Psoas muscle (tissue), 7 donors: ENCODE measurements at regions not wholly inside any gene's neighbourhood (a gene's known extent, or its start where the extent isn't known, plus 50 kb on each side); places are given as distances from the start of the nearest gene placed in this dataset.
A peak's percentile ranks its signal among the peaks of the same experiment; 100 is the strongest.

ENCODE experiments used
- ATAC-seq, 4 donors: fragments of 200-7000 bp; cut with Tn5 transposase; one replicate each; pipeline ENCODE4 v1.9.1; 2020; ENCODE audit warnings: moderate library complexity in 3 of 4, mild to moderate bottlenecking in 2 of 4
- DNase-seq, 2 donors: peaks; one replicate each; pipeline ENCODE4 v3.0.0-alpha.2; 2020
- H3K27ac ChIP-seq: fragments of 200-600 bp; one replicate; pipeline ENCODE4 v1.8.0; 2022
- H3K27me3 ChIP-seq, 3 donors: fragments of 200-600 bp in 1 of 3; one replicate each; pipeline versions ENCODE4 v1.6.1 to v1.8.0; 2013 to 2022; ENCODE audit warnings: low read length in 2 of 3, mild to moderate bottlenecking in 2 of 3, moderate library complexity in 1 of 3; ENCODE audit not compliant: insufficient read depth in 3 of 3
- H3K36me3 ChIP-seq, 2 donors: fragments of 200-600 bp in 1 of 2; one replicate each; pipeline versions ENCODE4 v1.6.1 to v1.8.0; 2013 to 2022; ENCODE audit warnings: low read depth in 1 of 2, mild to moderate bottlenecking in 1 of 2, moderate library complexity in 1 of 2; ENCODE audit not compliant: insufficient read depth in 1 of 2
- H3K4me1 ChIP-seq: fragments of 200-600 bp; one replicate; pipeline ENCODE4 v1.8.0; 2022
- H3K4me3 ChIP-seq: fragments of 200-600 bp; one replicate; pipeline ENCODE4 v1.8.0; 2022; ENCODE audit warnings: mild to moderate bottlenecking
- H3K9me3 ChIP-seq: fragments of 200-600 bp; one replicate; pipeline ENCODE4 v1.8.0; 2022
- WGBS, 3 donors: extraction: QIAGEN DNeasy Blood & Tissue Kit; methylation state at CpG; one replicate each; pipeline versions ENCODE4 v1.1.6 to v1.1.7; 2013; 5-methylcytosine and 5-hydroxymethylcytosine counted together
- intact Hi-C, 2 donors: fragments of 100-400 bp; cut with DNase I; formaldehyde crosslinking; loops; one replicate each; pipeline versions ENCODE4 v1.11.0 to v1.14.2; 2022
- TF ChIP-seq, protein P1 (sequence below): fragments of 200-600 bp; IDR thresholded peaks from one replicate; pipeline ENCODE4 v1.8.0; 2022; ENCODE audit warnings: antibody characterized with exemption
- donor health status: healthy with polysubstance abuse.
- donor health status: DM: no; HTN: no; CAD: no; lungs with moderate emphysema.
- donor health status: Bipolar disorder and iron deficiency.
- donor health status: healthy.
- donor health status: DM: yes; HTN: yes; CAD: no.
- donor health status: DM: no; HTN: no; CAD: no.
- donor health status: DM: yes; HTN: yes; CAD: no.

DNA sequence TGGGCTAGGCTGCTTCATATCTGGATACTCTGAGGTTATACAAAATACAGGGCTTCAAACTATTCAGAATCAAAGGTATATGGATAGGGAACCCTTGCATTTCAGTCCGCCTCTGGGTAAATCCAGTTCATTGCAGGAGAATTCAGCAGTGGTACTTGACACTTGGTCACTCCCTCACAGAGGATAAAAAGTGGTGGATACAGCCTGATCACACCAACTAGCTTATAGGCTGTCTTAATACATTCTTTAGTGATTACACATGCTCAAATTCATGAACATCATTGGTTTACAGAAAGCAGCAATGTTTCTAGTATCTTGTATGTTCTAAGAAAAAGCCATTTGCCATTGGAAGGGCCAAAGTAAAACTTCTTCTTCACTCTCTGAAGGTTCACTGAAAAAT lies 104.8 kb upstream of the PDE5A start:
- TF ChIP-seq, protein P1, sequence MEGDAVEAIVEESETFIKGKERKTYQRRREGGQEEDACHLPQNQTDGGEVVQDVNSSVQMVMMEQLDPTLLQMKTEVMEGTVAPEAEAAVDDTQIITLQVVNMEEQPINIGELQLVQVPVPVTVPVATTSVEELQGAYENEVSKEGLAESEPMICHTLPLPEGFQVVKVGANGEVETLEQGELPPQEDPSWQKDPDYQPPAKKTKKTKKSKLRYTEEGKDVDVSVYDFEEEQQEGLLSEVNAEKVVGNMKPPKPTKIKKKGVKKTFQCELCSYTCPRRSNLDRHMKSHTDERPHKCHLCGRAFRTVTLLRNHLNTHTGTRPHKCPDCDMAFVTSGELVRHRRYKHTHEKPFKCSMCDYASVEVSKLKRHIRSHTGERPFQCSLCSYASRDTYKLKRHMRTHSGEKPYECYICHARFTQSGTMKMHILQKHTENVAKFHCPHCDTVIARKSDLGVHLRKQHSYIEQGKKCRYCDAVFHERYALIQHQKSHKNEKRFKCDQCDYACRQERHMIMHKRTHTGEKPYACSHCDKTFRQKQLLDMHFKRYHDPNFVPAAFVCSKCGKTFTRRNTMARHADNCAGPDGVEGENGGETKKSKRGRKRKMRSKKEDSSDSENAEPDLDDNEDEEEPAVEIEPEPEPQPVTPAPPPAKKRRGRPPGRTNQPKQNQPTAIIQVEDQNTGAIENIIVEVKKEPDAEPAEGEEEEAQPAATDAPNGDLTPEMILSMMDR: no peak
- whole genome bisulfite sequencing, 3 donors: 92 to 96% (median 96%) methylated on average over 1 of the region's 1 CpG
- no peak for ATAC-seq
- H3K4me3 ChIP-seq: no peak overlapping the region
- peaks cover 37% of the 10 kb centered on the region for H3K4me1 ChIP-seq
- no peak for DNase-seq
- H3K9me3 ChIP-seq: no peaks in the 10 kb centered on the region
- H3K36me3 ChIP-seq: peaks cover 0 to 2% of the 10 kb centered on the region in 2 donors
- no peaks in the 10 kb centered on the region for H3K27me3 ChIP-seq
- peak overlapping the region; percentile 88 for H3K27ac ChIP-seq
- intact Hi-C loops: no loop called here

DNA sequence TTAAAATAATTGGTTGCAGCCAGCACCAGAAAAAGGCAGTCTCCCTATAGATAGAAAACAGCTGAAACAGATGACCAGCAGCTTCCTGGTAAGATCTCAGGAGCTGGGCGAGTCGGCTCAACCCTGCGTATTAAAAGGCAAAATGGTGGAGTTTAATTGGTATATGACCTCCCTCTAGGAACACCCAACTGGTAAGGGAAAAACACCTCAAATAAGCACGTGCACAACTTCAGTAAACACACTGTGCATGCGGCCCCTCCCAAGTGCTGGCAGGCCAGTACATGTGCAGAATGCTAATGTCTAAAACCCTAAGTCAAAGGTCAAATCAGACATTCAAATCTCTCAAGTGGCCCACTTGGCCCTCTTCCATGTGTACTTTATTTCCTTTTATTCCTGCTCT lies 103.2 kb upstream of the PDE5A start:
- WGBS, 3 donors: 81 to 86% (median 83%) methylated on average over 5 of the region's 5 CpGs
- H3K27ac ChIP-seq: no peak overlapping the region
- ATAC-seq (no peak), DNase-seq (no peak)
- intact Hi-C loops: no loop called here
- H3K4me3 ChIP-seq: no peak overlapping the region
- peaks cover 35% of the 10 kb centered on the region for H3K4me1 ChIP-seq
- peaks cover 0 to 2% of the 10 kb centered on the region in 2 donors for H3K36me3 ChIP-seq
- TF ChIP-seq, protein P1: no peak
- H3K27me3 ChIP-seq: no peaks in the 10 kb centered on the region
- H3K9me3 ChIP-seq: no peaks in the 10 kb centered on the region

DNA sequence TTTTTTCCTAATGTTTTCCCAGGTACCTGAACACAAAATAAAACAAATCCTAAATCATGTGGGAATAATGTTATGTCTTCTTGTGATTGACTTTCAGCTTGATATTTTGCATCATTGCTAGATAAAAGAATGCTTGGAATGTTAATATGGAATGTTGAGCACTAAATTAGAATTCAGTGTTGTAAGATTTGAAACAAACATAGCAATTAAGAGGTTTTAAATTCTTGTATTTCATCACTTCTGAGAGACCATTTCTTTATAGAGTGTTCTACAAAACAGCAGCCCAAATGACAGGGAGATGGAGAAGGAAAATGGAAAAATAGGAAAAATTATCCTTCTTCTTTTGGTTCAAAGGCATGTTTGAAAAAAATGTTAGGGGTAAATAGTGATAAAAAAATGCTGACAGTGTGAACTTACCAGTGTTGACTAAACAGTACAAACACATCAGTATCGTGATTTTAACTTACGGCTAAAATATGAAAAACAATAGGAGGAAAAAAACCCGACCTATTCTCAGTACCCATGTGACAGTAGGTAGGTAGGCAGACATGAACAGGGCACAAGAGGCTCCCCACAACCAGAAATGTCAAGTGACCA lies 102.6 kb upstream of the PDE5A start:
- no peak for ATAC-seq

DNA sequence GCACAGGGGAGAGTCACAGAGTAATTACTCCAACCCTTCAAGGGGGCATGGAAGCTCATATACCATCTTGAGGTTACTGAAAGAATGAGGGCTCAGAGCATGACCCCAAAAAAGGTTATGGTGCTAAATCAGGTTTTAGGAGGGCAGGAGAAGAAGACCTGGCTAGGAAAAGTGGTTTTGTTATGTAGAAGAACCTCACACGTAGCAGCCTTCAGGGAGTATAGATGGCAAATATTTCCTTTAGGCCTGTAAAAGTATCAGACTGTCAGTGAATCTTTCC lies 102.0 kb upstream of the PDE5A start:
- TF ChIP-seq, protein P1: no peak
- DNase-seq (no peak), ATAC-seq (no peak)
- H3K36me3 ChIP-seq: peaks cover 0 to 2% of the 10 kb centered on the region in 2 donors
- no peaks in the 10 kb centered on the region for H3K9me3 ChIP-seq
- H3K4me1 ChIP-seq: peaks cover 37% of the 10 kb centered on the region
- peak overlapping the region; percentile 41 for H3K27ac ChIP-seq
- no peaks in the 10 kb centered on the region for H3K27me3 ChIP-seq
- H3K4me3 ChIP-seq: no peak overlapping the region
- intact Hi-C loops: no loop called here
- 43 to 79% (median 47%) methylated on average over 1 of the region's 1 CpG for WGBS, 3 donors

More for the DNA sequence above, 102.6 kb upstream of the PDE5A start:
- TF ChIP-seq, protein P1: no peak
- no peak overlapping the region for H3K4me3 ChIP-seq
- 71 to 89% (median 87%) methylated on average over 3 of the region's 3 CpGs for WGBS, 3 donors
- peaks cover 0 to 2% of the 10 kb centered on the region in 2 donors for H3K36me3 ChIP-seq
- intact Hi-C loops: no loop called here
- no peak for DNase-seq
- peak overlapping the region; percentile 41 for H3K27ac ChIP-seq
- no peaks in the 10 kb centered on the region for H3K9me3 ChIP-seq
- H3K4me1 ChIP-seq: peaks cover 37% of the 10 kb centered on the region
- H3K27me3 ChIP-seq: no peaks in the 10 kb centered on the region
